AG09309 (cell line): ENCODE measurements at regions not wholly inside any gene's neighbourhood (a gene's known extent, or its start where the extent isn't known, plus 50 kb on each side); places are given as distances from the start of the nearest gene placed in this dataset.

Experiments
- DNase-seq: peaks from one replicate; pipeline ENCODE4 v3.0.0-alpha.2; 2010; ENCODE audit warnings: low read depth
- H3K4me3 ChIP-seq: 2 replicates; pipeline ENCODE4 v1.5.1; 2011; ENCODE audit warnings: mild to moderate bottlenecking, low read depth, low read length, moderate library complexity; ENCODE audit not compliant: control insufficient read depth
- CTCF ChIP-seq: IDR thresholded peaks from 2 replicates; pipeline ENCODE4 v1.5.1; 2011; ENCODE audit warnings: mild to moderate bottlenecking, low read depth, low read length, inconsistent platforms; ENCODE audit not compliant: insufficient read depth, control insufficient read depth; ENCODE audit errors: missing control alignments

GRCh38 chr2:3039188-3040065, 338.2 kb downstream of the EIPR1 start:
- no peak for TF ChIP-seq CTCF
- DNase-seq = no peak
- no peak overlapping the region for H3K4me3 ChIP-seq

- no peak for TF ChIP-seq CTCF
- H3K4me3 ChIP-seq = no peak overlapping the region
- DNase-seq = no peak
These were observed 339.0 kb downstream of the EIPR1 start for GRCh38 chr2:3038636-3039035.

GRCh38 chr2:3037196-3038194, 340.1 kb downstream of the EIPR1 start:
- no peak for DNase-seq

GRCh38 chr2:3036432-3037125, 341.0 kb downstream of the EIPR1 start:
- TF ChIP-seq CTCF = no peak
- no peak overlapping the region for H3K4me3 ChIP-seq
- DNase-seq = no peak

More at GRCh38 chr2:3037196-3038194, 340.1 kb downstream of the EIPR1 start:
- no peak for TF ChIP-seq CTCF
- no peak overlapping the region for H3K4me3 ChIP-seq

GRCh38 chr2:3035385-3036050, 342.1 kb downstream of the EIPR1 start:
- no peak for TF ChIP-seq CTCF
- no peak overlapping the region for H3K4me3 ChIP-seq
- no peak for DNase-seq
